OCI-LY7 (cell line): ENCODE measurements at regions not wholly inside any gene's neighbourhood (a gene's known extent, or its start where the extent isn't known, plus 50 kb on each side); places are given as distances from the start of the nearest gene placed in this dataset. TPM values are rescaled to one million over a fixed set of nuclear protein-coding genes. Genes with fewer than 3 reads are reported as not detected.

Experiments used
- BruUV-seq: library from RNA; stranded (reverse); fragments of 400-500 nt; replicated peaks from 2 replicates; lab custom pipeline; 2021; lab: Mats Ljungman, UMichigan
- CTCF ChIA-PET: fragments of 300-600 bp; sonication (Branson Sonifier 250); formaldehyde crosslinking; loops from one replicate; lab custom pipeline; 2022; ENCODE audit warnings: antibody characterized with exemption; ENCODE audit not compliant: unreplicated experiment; lab: Charles Lee
- POLR2A ChIA-PET: fragments of 300-600 bp; sonication (Branson Sonifier 250); formaldehyde crosslinking; loops from one replicate; lab custom pipeline; 2022; ENCODE audit warnings: antibody characterized with exemption; lab: Charles Lee
- DNase-seq: peaks from one replicate; pipeline ENCODE4 v3.0.0-alpha.2; 2015; ENCODE audit warnings: low spot score
- H2AFZ ChIP-seq: fragments of 200-600 bp; sonication (generic), shearing (Covaris generic); 2 replicates; pipeline ENCODE4 v1.6.1; 2014; ENCODE audit warnings: mild to moderate bottlenecking, antibody characterized with exemption, low read length, moderate library complexity
- H3K27ac ChIP-seq: fragments of 200-600 bp; sonication (generic); 2 replicates; pipeline ENCODE4 v1.5.1; 2014; ENCODE audit warnings: mixed run types, low read depth, mild to moderate bottlenecking, moderate library complexity, low read length, inconsistent platforms; ENCODE audit not compliant: poor library complexity, severe bottlenecking
- H3K36me3 ChIP-seq: fragments of 200-600 bp; sonication (generic); 2 replicates; pipeline ENCODE4 v1.6.1; 2014; ENCODE audit warnings: mild to moderate bottlenecking, antibody characterized with exemption, low read length, moderate library complexity, mixed read lengths; ENCODE audit not compliant: insufficient read depth
- H3K4me1 ChIP-seq: fragments of 200-600 bp; sonication (generic); 2 replicates; pipeline ENCODE4 v1.5.1; 2014; ENCODE audit warnings: mild to moderate bottlenecking, low read length; ENCODE audit not compliant: insufficient read depth, poor library complexity, severe bottlenecking
- H3K4me2 ChIP-seq: fragments of 200-600 bp; sonication (generic); 2 replicates; pipeline ENCODE4 v1.6.1; 2014; ENCODE audit warnings: mild to moderate bottlenecking, low read length
- H3K4me3 ChIP-seq: fragments of 200-600 bp; sonication (generic); 2 replicates; pipeline ENCODE4 v1.5.1; 2014; ENCODE audit warnings: mild to moderate bottlenecking, low read depth, low read length; ENCODE audit not compliant: poor library complexity, severe bottlenecking
- H3K79me2 ChIP-seq: fragments of 200-600 bp; sonication (generic); 2 replicates; pipeline ENCODE4 v1.6.1; 2016; ENCODE audit warnings: low read depth, mild to moderate bottlenecking, low read length, moderate library complexity, mixed read lengths; ENCODE audit not compliant: insufficient read depth
- H3K9me2 ChIP-seq: fragments of 200-600 bp; sonication (generic); 2 replicates; pipeline ENCODE4 v1.6.1; 2016; ENCODE audit warnings: mild to moderate bottlenecking, low read length, mixed read lengths; ENCODE audit not compliant: insufficient read depth
- H3K9me3 ChIP-seq: fragments of 200-600 bp; sonication (generic); 2 replicates; pipeline ENCODE4 v1.6.1; 2014; ENCODE audit warnings: mild to moderate bottlenecking, mixed run types, low read length, mixed read lengths
- H4K20me1 ChIP-seq: fragments of 200-600 bp; sonication (generic); 2 replicates; pipeline ENCODE4 v1.6.1; 2014; ENCODE audit warnings: mild to moderate bottlenecking, antibody characterized with exemption, low read length, moderate library complexity, mixed read lengths; ENCODE audit not compliant: insufficient read depth
- EZH2phosphoT487 ChIP-seq: fragments of 200-600 bp; sonication (generic); IDR thresholded peaks from 2 replicates; pipeline ENCODE4 v1.6.1; 2018; ENCODE audit warnings: low read depth, borderline replicate concordance, mild to moderate bottlenecking, mixed run types, antibody characterized with exemption, low read length, moderate library complexity, mixed read lengths
- intact Hi-C: fragments of 100-400 bp; cut with micrococcal nuclease; formaldehyde crosslinking; loops from one replicate; pipeline ENCODE4 v1.10.0; 2022; ENCODE audit not compliant: unreplicated experiment
- small RNA-seq: library from RNA; depleted of rRNA; stranded (forward); fragments of <200 nt; gene quantifications from one replicate; pipeline ENCODE3, GENCODE V24; 2014
- TF ChIP-seq, protein P1 (sequence below): fragments of 200-600 bp; sonication (generic); conservative IDR thresholded peaks from 2 replicates; pipeline ENCODE4 v1.5.1; 2014; ENCODE audit warnings: mild to moderate bottlenecking, antibody characterized with exemption, low read length, moderate library complexity, mixed read lengths

DNA sequence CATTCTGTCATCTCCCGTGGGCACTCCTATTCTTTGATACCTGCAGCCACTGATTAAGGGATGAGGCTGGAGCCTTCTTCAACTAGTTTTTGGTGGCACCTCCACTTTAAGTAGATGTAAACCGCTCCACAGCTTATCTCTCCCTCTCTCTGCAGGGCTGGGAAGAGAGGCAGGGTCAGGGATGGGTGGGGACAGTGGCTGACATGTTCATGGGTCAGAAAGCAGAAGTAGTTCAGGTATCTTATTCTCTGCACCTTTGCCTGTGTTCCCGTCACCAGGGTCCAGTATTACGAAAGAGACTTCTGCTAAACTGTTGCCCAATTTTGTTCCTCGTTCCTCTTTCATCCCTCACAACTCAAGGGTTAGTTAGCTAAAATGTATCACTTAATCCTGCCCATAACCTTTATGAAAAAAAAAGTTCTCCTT lies 51.7 kb upstream of the EDEM3 start:
- Histone ChIP-seq H3K9me2 (no peaks in the 10 kb centered on the region), H3K9me3 (no peaks in the 10 kb centered on the region), H3K4me1 (no peaks in the 10 kb centered on the region), H3K4me3 (no peak overlapping the region), H2AFZ (peak overlapping the region; percentile 46; the same call in 1 of the 2 replicates), H3K36me3 (no peaks in the 10 kb centered on the region), H4K20me1 (no peaks in the 10 kb centered on the region), H3K27ac (no peak overlapping the region), H3K4me2 (no peak overlapping the region), H3K79me2 (no peaks in the 10 kb centered on the region)
- TF ChIP-seq, protein P1, sequence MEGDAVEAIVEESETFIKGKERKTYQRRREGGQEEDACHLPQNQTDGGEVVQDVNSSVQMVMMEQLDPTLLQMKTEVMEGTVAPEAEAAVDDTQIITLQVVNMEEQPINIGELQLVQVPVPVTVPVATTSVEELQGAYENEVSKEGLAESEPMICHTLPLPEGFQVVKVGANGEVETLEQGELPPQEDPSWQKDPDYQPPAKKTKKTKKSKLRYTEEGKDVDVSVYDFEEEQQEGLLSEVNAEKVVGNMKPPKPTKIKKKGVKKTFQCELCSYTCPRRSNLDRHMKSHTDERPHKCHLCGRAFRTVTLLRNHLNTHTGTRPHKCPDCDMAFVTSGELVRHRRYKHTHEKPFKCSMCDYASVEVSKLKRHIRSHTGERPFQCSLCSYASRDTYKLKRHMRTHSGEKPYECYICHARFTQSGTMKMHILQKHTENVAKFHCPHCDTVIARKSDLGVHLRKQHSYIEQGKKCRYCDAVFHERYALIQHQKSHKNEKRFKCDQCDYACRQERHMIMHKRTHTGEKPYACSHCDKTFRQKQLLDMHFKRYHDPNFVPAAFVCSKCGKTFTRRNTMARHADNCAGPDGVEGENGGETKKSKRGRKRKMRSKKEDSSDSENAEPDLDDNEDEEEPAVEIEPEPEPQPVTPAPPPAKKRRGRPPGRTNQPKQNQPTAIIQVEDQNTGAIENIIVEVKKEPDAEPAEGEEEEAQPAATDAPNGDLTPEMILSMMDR = no peak
- TF ChIP-seq EZH2phosphoT487 = no peak
- POLR2A ChIA-PET = no interaction called here
- DNase-seq = peak; percentile 5
- intact Hi-C loops = loop anchor here (5.0 to 10.0 kb wide), 3 partner anchors 236 to 1408 kb away; no protein-coding TSS in a partner anchor
- CTCF ChIA-PET = interaction anchor here (1.8 kb wide), 1 partner anchor 364 kb away, joined by 9 read pairs; no protein-coding TSS in a partner anchor
- no TSS peak for BruUV-seq

DNA sequence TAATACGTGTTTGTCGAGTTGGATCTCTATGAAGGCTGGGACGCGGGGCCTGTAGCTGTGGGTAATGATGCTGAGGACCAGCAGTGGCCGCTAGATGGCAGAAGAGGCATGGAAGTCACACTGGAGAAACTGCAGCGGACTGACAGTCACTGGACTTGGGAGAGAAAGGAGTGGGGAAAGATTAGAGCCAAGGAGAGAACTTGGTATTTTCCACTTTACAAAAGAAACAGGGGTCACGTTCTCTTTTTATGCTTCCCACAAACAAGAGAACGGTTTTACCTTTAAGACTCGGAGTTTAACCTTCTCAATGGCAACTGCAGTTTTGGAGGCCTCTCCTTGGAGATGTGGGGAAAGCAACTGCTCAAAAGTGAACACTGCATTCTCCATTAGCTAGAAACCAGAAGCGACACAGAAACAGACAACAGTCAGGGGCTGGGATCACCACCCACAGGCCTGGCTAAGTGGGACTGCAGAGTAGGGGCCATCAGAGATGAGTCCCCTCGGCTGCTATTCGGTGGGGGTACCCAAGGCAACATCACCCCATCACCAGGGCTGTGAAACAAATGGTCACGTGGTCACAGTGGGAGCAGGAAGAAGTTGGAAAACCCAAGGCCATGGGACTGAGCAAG lies 51.1 kb upstream of the EDEM3 start:
- CTCF ChIA-PET = interaction anchor here (0.9 to 1.8 kb wide), 3 partner anchors 176 to 364 kb away, joined by 3 to 9 read pairs (median 3); no protein-coding TSS in a partner anchor
- Histone ChIP-seq H3K9me3 (no peaks in the 10 kb centered on the region), H3K4me1 (no peaks in the 10 kb centered on the region), H3K4me2 (no peak overlapping the region), H3K4me3 (no peak overlapping the region), H4K20me1 (no peaks in the 10 kb centered on the region), H3K9me2 (no peaks in the 10 kb centered on the region), H2AFZ (peak overlapping the region; percentile 46; the same call in 1 of the 2 replicates), H3K79me2 (no peaks in the 10 kb centered on the region), H3K36me3 (no peaks in the 10 kb centered on the region), H3K27ac (no peak overlapping the region)
- no TSS peak for BruUV-seq
- POLR2A ChIA-PET = interaction anchor here (1.1 to 1.3 kb wide), 2 partner anchors 17 to 39 kb away, joined by 3 read pairs; no protein-coding TSS in a partner anchor
- DNase-seq = peak; percentile 71
- intact Hi-C loops = loop anchor here (1.0 to 10.0 kb wide), 5 partner anchors 177 to 1409 kb away; no protein-coding TSS in a partner anchor
- TF ChIP-seq, protein P1 = peak; percentile 90
- TF ChIP-seq EZH2phosphoT487 = no peak

Small RNAs in the stretch of these regions (small RNA-seq; reads per million reads assigned to genes)
- not detected for gene RNU7-13P
